Fibroblast of peridontal ligament (primary cell): ENCODE measurements at regions not wholly inside any gene's neighbourhood (a gene's known extent, or its start where the extent isn't known, plus 50 kb on each side); places are given as distances from the start of the nearest gene placed in this dataset.
"Not testable (repeated sequence)": the region's sequence is repeated elsewhere in the genome, so short reads cannot be mapped to it uniquely, and the experiment has no call there.

Source experiments
- DNase-seq: peaks from one replicate; pipeline ENCODE4 v3.0.0-alpha.2; 2010; ENCODE audit errors: extremely low read depth

GRCh38 chr5:115691814-115692213 is 66.0 kb upstream of the TMED7 start:
- DNase-seq = not testable (repeated sequence)

- DNase-seq = peak; percentile 42
Observed at GRCh38 chr5:115686738-115687074, 60.9 kb upstream of the TMED7 start.

- peak; percentile 51 for DNase-seq
Observed at GRCh38 chr5:115686051-115686737, 60.4 kb upstream of the TMED7 start.

DNA sequence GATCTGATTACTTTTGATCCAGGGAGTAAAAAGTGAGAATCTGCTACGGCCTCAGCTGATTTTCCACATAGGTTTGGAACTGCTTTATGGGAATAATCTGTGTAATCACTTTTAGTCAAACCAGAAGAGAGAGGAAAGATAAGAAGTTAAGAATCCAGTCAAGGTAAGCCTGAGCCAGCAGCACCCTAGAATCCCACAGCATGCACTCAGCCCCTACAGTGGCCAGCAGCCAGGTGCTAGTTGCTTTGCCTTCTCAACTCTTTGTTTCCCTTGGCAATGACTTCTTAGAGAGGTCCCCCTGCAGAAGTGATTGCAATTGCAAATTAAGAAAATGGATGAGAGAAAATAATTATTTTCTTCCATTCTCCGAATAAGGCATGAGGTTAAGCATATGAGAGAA is 59.7 kb upstream of the TMED7 start:
- no peak for DNase-seq

DNA sequence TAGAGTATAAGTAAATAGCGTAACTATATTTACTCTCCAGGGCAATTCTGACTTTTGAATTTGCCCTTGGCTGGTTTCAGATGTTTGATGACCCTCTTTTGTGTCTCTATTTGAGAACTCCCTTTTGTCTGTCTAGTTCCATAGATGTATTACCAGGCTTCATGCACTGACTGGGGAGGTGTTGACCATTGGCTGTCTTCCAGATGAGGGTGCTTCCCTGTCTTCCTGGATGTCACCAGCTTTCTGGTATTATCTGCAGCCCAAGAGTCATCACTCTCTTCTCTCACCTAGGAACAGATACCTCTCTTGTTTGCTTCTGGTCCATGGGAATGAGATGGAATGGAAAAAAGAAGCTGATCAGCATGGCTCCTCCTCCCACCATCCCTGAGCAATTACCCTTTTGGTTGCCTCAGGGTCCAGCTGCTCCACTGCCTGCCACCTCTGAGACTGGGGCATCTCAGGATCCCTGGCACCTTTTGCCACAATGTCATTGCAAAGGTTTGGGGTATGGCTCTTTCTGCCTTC is 58.7 kb upstream of the TMED7 start:
- DNase-seq = no peak

DNA sequence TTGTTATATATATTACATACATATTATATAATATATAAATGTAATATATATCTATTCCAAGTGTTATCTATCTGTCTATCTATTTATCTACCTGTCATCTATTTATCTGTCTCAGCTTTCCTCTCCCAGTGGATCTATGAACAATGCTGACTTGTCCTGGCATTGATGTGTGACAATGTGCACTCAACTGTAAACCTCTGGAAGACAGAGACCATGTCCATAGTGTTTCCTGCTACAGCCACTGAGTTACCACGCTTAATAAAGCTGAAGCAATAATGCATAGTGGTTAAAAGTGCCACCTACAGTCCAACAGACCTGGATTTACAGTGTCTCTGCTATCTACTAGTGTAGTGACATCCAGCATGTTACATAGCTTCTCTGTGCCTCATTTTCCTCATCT is 57.2 kb upstream of the TMED7 start:
- DNase-seq = no peak
